MCF 10A (cell line): ENCODE measurements at regions not wholly inside any gene's neighbourhood (a gene's known extent, or its start where the extent isn't known, plus 50 kb on each side); places are given as distances from the start of the nearest gene placed in this dataset.

ENCODE experiments used
- BruUV-seq: library from RNA; stranded (reverse); fragments of 400-500 nt; replicated peaks from 2 replicates; lab custom pipeline; 2021; lab: Mats Ljungman, UMichigan
- CTCF ChIA-PET: fragments of 300-600 bp; sonication (Branson Sonifier 250); formaldehyde crosslinking; extraction: SDS; loops from one replicate; lab custom pipeline; 2021; ENCODE audit warnings: antibody characterized with exemption, inconsistent platforms; lab: Yijun Ruan, JAX
- POLR2A ChIA-PET: fragments of 300-600, 350-650 bp; sonication (Branson Sonifier 250); formaldehyde crosslinking; extraction: SDS; loops from one replicate; lab custom pipeline; 2020; ENCODE audit warnings: antibody characterized with exemption, inconsistent platforms; lab: Yijun Ruan, JAX
- DNase-seq: peaks from one replicate; pipeline ENCODE4 v3.0.0-alpha.2; 2018; ENCODE audit not compliant: unreplicated experiment
- H3K27ac Mint-ChIP-seq: one replicate; pipeline ENCODE4 v1.8.0; 2022; ENCODE audit warnings: mild to moderate bottlenecking, low read depth, mixed read lengths; ENCODE audit not compliant: unreplicated experiment
- H3K27me3 Mint-ChIP-seq: one replicate; pipeline ENCODE4 v1.8.0; 2022; ENCODE audit warnings: mixed read lengths; ENCODE audit not compliant: insufficient read depth, unreplicated experiment
- H3K36me3 Mint-ChIP-seq: one replicate; pipeline ENCODE4 v1.8.0; 2022; ENCODE audit warnings: mild to moderate bottlenecking, moderate library complexity, mixed read lengths; ENCODE audit not compliant: insufficient read depth, unreplicated experiment
- H3K4me1 Mint-ChIP-seq: one replicate; pipeline ENCODE4 v1.8.0; 2022; ENCODE audit warnings: mixed read lengths; ENCODE audit not compliant: insufficient read depth, unreplicated experiment
- H3K4me3 Mint-ChIP-seq: one replicate; pipeline ENCODE4 v1.8.0; 2022; ENCODE audit warnings: mild to moderate bottlenecking, moderate library complexity, mixed read lengths; ENCODE audit not compliant: unreplicated experiment
- H3K9me3 Mint-ChIP-seq: one replicate; pipeline ENCODE4 v1.8.0; 2022; ENCODE audit warnings: mixed read lengths; ENCODE audit not compliant: unreplicated experiment
- CTCF ChIP-seq: fragments of 200-600 bp; IDR thresholded peaks from one replicate; pipeline ENCODE4 v1.8.0; 2022; ENCODE audit warnings: antibody characterized with exemption, mild to moderate bottlenecking; ENCODE audit not compliant: unreplicated experiment
- intact Hi-C: fragments of 100-400 bp; cut with micrococcal nuclease; formaldehyde crosslinking; loops from 2 replicates; pipeline ENCODE4 v1.14.1; 2022

DNA sequence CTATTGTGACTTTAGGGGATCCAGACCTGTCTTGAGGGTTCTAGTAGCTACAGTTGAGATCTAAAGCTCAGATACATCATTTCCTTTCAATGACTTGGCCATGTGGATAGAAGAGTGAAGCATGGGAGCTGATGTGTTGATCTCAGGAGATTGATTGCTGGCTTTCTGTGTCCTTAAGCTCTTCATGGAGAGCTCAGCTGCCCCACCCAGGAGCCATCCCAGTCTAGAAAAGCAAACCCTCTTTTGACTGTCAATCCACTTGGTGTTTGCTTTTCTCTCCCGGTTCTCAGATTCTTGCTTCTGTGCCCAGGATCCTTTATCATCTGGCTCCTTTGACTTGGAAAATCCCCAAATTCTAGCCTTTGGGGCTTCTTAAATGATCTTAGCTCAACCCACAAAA lies 87.2 kb downstream of the ATP1A1 start:
- Mint-ChIP-seq H3K27me3 (peaks cover 35% of the 10 kb centered on the region), H3K4me3 (no peak overlapping the region), H3K27ac (no peak overlapping the region), H3K36me3 (no peaks in the 10 kb centered on the region), H3K9me3 (no peaks in the 10 kb centered on the region), H3K4me1 (no peaks in the 10 kb centered on the region)
- ChIA-PET POLR2A (no interaction called here), CTCF (no interaction called here)
- TF ChIP-seq CTCF = no peak
- intact Hi-C loops = no loop called here
- BruUV-seq = no TSS peak
- no peak for DNase-seq

DNA sequence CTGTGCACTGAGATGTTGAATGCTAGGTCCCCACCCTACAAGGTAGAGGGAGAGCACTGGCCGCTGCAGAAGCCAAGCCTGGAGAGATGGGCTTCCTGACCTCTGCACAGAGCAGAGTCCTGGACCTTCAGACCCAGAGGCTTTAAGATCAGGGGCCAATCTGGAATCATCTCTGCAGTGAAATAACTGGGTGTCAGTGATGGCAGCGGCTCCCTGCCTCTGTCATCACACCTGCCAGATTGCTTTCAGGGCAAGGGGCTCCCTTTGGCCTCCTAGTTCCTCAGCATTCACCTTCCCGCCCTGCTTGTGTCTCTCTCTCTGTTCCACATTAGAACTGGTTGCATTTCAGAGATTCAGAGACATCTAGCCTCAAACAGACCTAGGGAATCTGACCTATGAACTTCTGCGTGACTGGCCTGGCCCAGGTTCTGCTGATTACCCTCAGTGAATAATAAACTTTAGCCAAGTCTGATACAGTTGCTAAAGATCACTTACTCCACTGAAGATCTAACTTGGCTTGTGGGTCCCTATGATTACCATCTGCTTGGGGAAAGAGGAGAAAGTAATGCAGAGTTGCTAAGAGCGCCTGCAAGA lies 87.8 kb downstream of the ATP1A1 start:
- Mint-ChIP-seq H3K4me3 (no peak overlapping the region), H3K9me3 (no peaks in the 10 kb centered on the region), H3K27me3 (peaks cover 41% of the 10 kb centered on the region), H3K36me3 (no peaks in the 10 kb centered on the region), H3K4me1 (no peaks in the 10 kb centered on the region), H3K27ac (no peak overlapping the region)
- no peak for TF ChIP-seq CTCF
- DNase-seq = no peak
- POLR2A ChIA-PET = no interaction called here
- CTCF ChIA-PET = interaction anchor here (0.8 kb wide), 2 partner anchors 18 to 329 kb away, joined by 3 to 4 read pairs; no protein-coding TSS in a partner anchor
- intact Hi-C loops = no loop called here
- BruUV-seq = no TSS peak

GRCh38 chr1:116461723-116462122 lies 88.7 kb downstream of the ATP1A1 start:
- intact Hi-C loops = no loop called here
- ChIA-PET CTCF (interaction anchor here (0.6 to 2.1 kb wide), 4 partner anchors 17 to 473 kb away, joined by 3 to 17 read pairs (median 4); no protein-coding TSS in a partner anchor), POLR2A (interaction anchor here (0.8 kb wide), 1 partner anchor 10 kb away, joined by 3 read pairs; no protein-coding TSS in a partner anchor)
- Mint-ChIP-seq H3K4me3 (no peak overlapping the region), H3K4me1 (no peaks in the 10 kb centered on the region), H3K27ac (no peak overlapping the region), H3K27me3 (peaks cover 48% of the 10 kb centered on the region), H3K9me3 (no peaks in the 10 kb centered on the region), H3K36me3 (no peaks in the 10 kb centered on the region)
- BruUV-seq = no TSS peak
- DNase-seq = no peak
- TF ChIP-seq CTCF = no peak

GRCh38 chr1:116462722-116463121 lies 89.7 kb downstream of the ATP1A1 start:
- ChIA-PET POLR2A (interaction anchor here (0.8 kb wide), 1 partner anchor 9 kb away, joined by 3 read pairs; no protein-coding TSS in a partner anchor), CTCF (interaction anchor here (0.9 to 2.9 kb wide), 3 partner anchors 20 to 324 kb away, joined by 3 to 17 read pairs (median 13); no protein-coding TSS in a partner anchor)
- Mint-ChIP-seq H3K4me3 (no peak overlapping the region), H3K4me1 (no peaks in the 10 kb centered on the region), H3K36me3 (no peaks in the 10 kb centered on the region), H3K9me3 (no peaks in the 10 kb centered on the region), H3K27ac (no peak overlapping the region), H3K27me3 (peaks cover 48% of the 10 kb centered on the region)
- intact Hi-C loops = no loop called here
- TF ChIP-seq CTCF = no peak
- no TSS peak for BruUV-seq
- DNase-seq = no peak
